CD4-positive, alpha-beta T cell treated with Interleukin-21 for 1 hour (primary cell): ENCODE measurements at regions not wholly inside any gene's neighbourhood (a gene's known extent, or its start where the extent isn't known, plus 50 kb on each side); places are given as distances from the start of the nearest gene placed in this dataset.
A peak's percentile ranks its signal among the peaks of the same experiment; 100 is the strongest.

ENCODE experiments used
- DNase-seq: peaks from one replicate; pipeline ENCODE4 v3.0.0-alpha.2; 2020

GRCh38 chr13:40318366-40318765 is 348.1 kb downstream of the FOXO1 start:
- no peak for DNase-seq

- DNase-seq, result peak; percentile 29
These were observed 346.5 kb downstream of the FOXO1 start for GRCh38 chr13:40319699-40320579.

GRCh38 chr13:40328091-40328490 is 338.4 kb downstream of the FOXO1 start:
- DNase-seq, result no peak

GRCh38 chr13:40329781-40330485 is 336.5 kb downstream of the FOXO1 start:
- no peak for DNase-seq

GRCh38 chr13:40330950-40331349 is 335.5 kb downstream of the FOXO1 start:
- no peak for DNase-seq

GRCh38 chr13:40331802-40332201 is 334.6 kb downstream of the FOXO1 start:
- DNase-seq, result peak; percentile 19

- no peak for DNase-seq
These were observed 333.2 kb downstream of the FOXO1 start for GRCh38 chr13:40333226-40333625.

- no peak for DNase-seq
These were observed 332.4 kb downstream of the FOXO1 start for GRCh38 chr13:40334031-40334430.

GRCh38 chr13:40334616-40335015 is 331.8 kb downstream of the FOXO1 start:
- no peak for DNase-seq

GRCh38 chr13:40336228-40337221 is 329.9 kb downstream of the FOXO1 start:
- no peak for DNase-seq

GRCh38 chr13:40337651-40338050 is 328.8 kb downstream of the FOXO1 start:
- no peak for DNase-seq

GRCh38 chr13:40338217-40338616 is 328.2 kb downstream of the FOXO1 start:
- no peak for DNase-seq

- no peak for DNase-seq
These were observed 325.9 kb downstream of the FOXO1 start for GRCh38 chr13:40340368-40341095.

GRCh38 chr13:40341096-40341471 is 325.4 kb downstream of the FOXO1 start:
- DNase-seq, result no peak

- no peak for DNase-seq
These were observed 324.9 kb downstream of the FOXO1 start for GRCh38 chr13:40341501-40341900.

- DNase-seq, result no peak
These were observed 324.0 kb downstream of the FOXO1 start for GRCh38 chr13:40342461-40342860.

GRCh38 chr13:40342901-40343300 is 323.5 kb downstream of the FOXO1 start:
- DNase-seq, result no peak

GRCh38 chr13:40343550-40344269 is 322.7 kb downstream of the FOXO1 start:
- DNase-seq, result no peak

GRCh38 chr13:40344270-40345148 is 321.9 kb downstream of the FOXO1 start:
- DNase-seq, result no peak

- DNase-seq, result no peak
These were observed 321.3 kb downstream of the FOXO1 start for GRCh38 chr13:40345149-40345514.
